Heart left ventricle (tissue), 16 donors: ENCODE measurements at regions not wholly inside any gene's neighbourhood (a gene's known extent, or its start where the extent isn't known, plus 50 kb on each side); places are given as distances from the start of the nearest gene placed in this dataset.

Experiments used
- ATAC-seq, 4 donors: fragments of 200-7000 bp; cut with Tn5 transposase; one replicate each; pipeline ENCODE4 v1.9.1; 2020 to 2022; ENCODE audit warnings: moderate library complexity in 4 of 4, mild to moderate bottlenecking in 3 of 4, moderate number of reproducible peaks in 1 of 4
- DNase-seq, 5 donors: peaks; one replicate each; pipeline ENCODE4 v3.0.0-alpha.2; 2020
- H3K27ac ChIP-seq, 12 donors: fragments of 200-600 bp; sonication (generic) in 4 of 12; one replicate each; pipeline versions ENCODE4 v1.5.0 to v1.8.0; 2016 to 2022; ENCODE audit warnings: mild to moderate bottlenecking in 2 of 12
- H3K27me3 ChIP-seq, 9 donors: fragments of 200-600 bp; sonication (generic) in 2 of 9; one replicate each; pipeline versions ENCODE4 v1.5.1 to v1.8.0; 2016 to 2022; ENCODE audit warnings: mild to moderate bottlenecking in 3 of 9
- H3K36me3 ChIP-seq, 9 donors: fragments of 200-600 bp; sonication (generic) in 2 of 9; one replicate each; pipeline versions ENCODE4 v1.5.0 to v1.8.0; 2018 to 2022; ENCODE audit warnings: mild to moderate bottlenecking in 2 of 9
- H3K4me1 ChIP-seq, 12 donors: fragments of 200-600 bp; sonication (generic) in 4 of 12; one replicate each; pipeline versions ENCODE4 v1.5.0 to v1.8.0; 2016 to 2022; ENCODE audit warnings: mild to moderate bottlenecking in 3 of 12
- H3K4me3 ChIP-seq, 12 donors: fragments of 200-600 bp; sonication (generic) in 4 of 12; one replicate each; pipeline versions ENCODE4 v1.5.0 to v1.8.0; 2017 to 2022; ENCODE audit warnings: mild to moderate bottlenecking in 9 of 12, moderate library complexity in 4 of 12
- H3K9me3 ChIP-seq, 12 donors: fragments of 200-600 bp; sonication (generic) in 4 of 12; one replicate each; pipeline versions ENCODE4 v1.5.0 to v1.8.0; 2016 to 2022; ENCODE audit warnings: mild to moderate bottlenecking in 1 of 12
- POLR2A ChIP-seq, 2 donors: fragments of 450-650 bp; IDR thresholded peaks; one replicate each; pipeline ENCODE4 v1.6.1; 2017; ENCODE audit warnings: antibody characterized with exemption in 2 of 2, mild to moderate bottlenecking in 2 of 2, moderate library complexity in 2 of 2
- WGBS, 4 donors: extraction: QIAGEN DNeasy Blood & Tissue Kit in 2 of 4; methylation state at CpG; one replicate each; pipeline versions ENCODE4 v1.1.5 to v1.1.7; 2013 to 2018; 5-methylcytosine and 5-hydroxymethylcytosine counted together
- intact Hi-C, 10 donors: fragments of 100-400 bp; cut with DNase I; formaldehyde crosslinking; loops; one replicate each; pipeline versions ENCODE4 v1.11.1 to v1.14.2; 2022
- TF ChIP-seq, protein P1 (sequence below), 12 donors: fragments of 200-600 bp; sonication (generic) in 4 of 12; IDR thresholded peaks; one replicate each; pipeline versions ENCODE4 v1.5.0 to v1.8.0; 2018 to 2022; ENCODE audit warnings: antibody characterized with exemption in 12 of 12, mild to moderate bottlenecking in 5 of 12
- donor health status: ischemic (EF 13 %, LVEDD 7.1; RV severe dilation, severe dysfunction).
- donor health status: healthy with polysubstance abuse.
- donor health status: DM: no; HTN: yes; CAD: no.
- donor health status: DM: no; HTN: no; CAD: no.
- donor health status: ischemic (EF 25% LVEDD 6.9; RV normal size, moderate dysfunction).
- donor health status: ischemic (EF 25% LVEDD 5.7; RV mildly dilated, moderate dysfunction).
- donor health status: healthy.
- donor health status: DM: yes; HTN: yes; CAD: no.
- donor health status: ischemic (EF 35%, LVEDD 5.7; RV mildly dilated, moderate dysfunction).
- donor health status: nonischemic (EF 11% LVEDD 7.7; RV severe dilation, severe dysfunction).
- donor health status: DM: yes; HTN: yes; CAD: no.
- donor health status: PGD.
- donor health status: ischemic (EF 29% LVEDD 5.4; RV normal size, mild dysfunction).
- donor health status: nonischemic (EF 23%, LVEDD 6.1; RV moderate dilation, normal function).

DNA sequence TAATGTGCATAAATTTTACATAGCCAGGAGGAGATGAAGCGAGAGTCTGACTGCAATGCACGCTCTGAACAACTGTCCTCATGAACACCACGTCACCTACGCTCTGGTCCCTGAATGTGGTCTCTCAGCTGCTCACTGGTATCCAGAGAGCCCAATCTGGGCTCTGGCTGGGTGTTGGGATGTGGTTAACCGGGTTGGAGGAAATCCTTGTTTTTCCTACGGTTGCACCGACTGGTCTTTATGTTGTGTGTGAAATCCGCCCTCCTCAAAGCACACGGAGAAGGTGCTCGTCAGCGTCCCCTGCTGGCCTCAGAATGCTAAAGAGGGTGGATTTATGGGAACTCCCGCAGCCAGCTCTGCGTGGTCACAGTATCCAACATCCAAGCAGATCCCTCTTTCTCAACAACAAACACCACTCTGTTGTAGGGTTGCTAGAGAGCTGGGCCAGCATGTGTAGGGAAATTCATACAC is 51.8 kb upstream of the FAM89A start:
- Histone ChIP-seq H3K4me1 (peaks cover 0 to 12% (median 4%) of the 10 kb centered on the region in 12 donors), H3K27ac (no peak overlapping the region), H3K36me3 (no peaks in the 10 kb centered on the region), H3K27me3 (peaks cover 0 to 2% (median 0%) of the 10 kb centered on the region in 9 donors), H3K4me3 (no peak overlapping the region), H3K9me3 (no peaks in the 10 kb centered on the region)
- WGBS, 4 donors: 60 to 66% (median 61%) methylated on average over 13 of the region's 13 CpGs
- intact Hi-C loops: loop anchor here in 4 of 10 donors (5.0 to 10.0 kb wide), 4 partner anchors 55 to 123 kb away; no protein-coding TSS in a partner anchor
- TF ChIP-seq, protein P1, sequence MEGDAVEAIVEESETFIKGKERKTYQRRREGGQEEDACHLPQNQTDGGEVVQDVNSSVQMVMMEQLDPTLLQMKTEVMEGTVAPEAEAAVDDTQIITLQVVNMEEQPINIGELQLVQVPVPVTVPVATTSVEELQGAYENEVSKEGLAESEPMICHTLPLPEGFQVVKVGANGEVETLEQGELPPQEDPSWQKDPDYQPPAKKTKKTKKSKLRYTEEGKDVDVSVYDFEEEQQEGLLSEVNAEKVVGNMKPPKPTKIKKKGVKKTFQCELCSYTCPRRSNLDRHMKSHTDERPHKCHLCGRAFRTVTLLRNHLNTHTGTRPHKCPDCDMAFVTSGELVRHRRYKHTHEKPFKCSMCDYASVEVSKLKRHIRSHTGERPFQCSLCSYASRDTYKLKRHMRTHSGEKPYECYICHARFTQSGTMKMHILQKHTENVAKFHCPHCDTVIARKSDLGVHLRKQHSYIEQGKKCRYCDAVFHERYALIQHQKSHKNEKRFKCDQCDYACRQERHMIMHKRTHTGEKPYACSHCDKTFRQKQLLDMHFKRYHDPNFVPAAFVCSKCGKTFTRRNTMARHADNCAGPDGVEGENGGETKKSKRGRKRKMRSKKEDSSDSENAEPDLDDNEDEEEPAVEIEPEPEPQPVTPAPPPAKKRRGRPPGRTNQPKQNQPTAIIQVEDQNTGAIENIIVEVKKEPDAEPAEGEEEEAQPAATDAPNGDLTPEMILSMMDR (IDR thresholded peaks at IDR 0.05): peak in 11 of 12 donors; percentile 9 to 53 (median 33)
- no peak for TF ChIP-seq POLR2A (IDR thresholded peaks at IDR 0.05)
- DNase-seq: no peak
- no peak for ATAC-seq

DNA sequence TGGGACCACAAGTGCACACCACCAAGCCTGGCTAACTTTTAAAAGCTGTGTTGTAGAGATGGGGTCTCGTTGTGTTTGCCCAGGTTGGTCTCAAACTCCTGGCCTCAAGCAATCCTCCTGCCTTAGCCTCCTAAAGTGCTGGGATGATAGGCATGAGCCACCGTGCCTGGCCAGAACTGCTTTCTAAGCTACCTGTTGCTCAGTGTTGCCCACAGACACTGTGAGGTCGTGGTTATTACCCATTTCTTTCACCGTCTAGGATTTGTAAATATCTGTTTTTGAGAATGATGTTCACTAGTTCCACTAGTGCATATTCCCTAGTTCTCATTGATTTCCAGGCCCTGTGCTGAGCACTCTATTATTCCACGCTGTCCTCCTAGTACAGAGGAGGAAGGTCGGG is 51.4 kb upstream of the FAM89A start:
- DNase-seq (no peak), ATAC-seq (no peak)
- TF ChIP-seq, protein P1 (IDR thresholded peaks at IDR 0.05): no peak
- TF ChIP-seq POLR2A (IDR thresholded peaks at IDR 0.05): no peak
- Histone ChIP-seq H3K9me3 (no peaks in the 10 kb centered on the region), H3K27ac (no peak overlapping the region), H3K27me3 (peaks cover 0 to 2% (median 0%) of the 10 kb centered on the region in 9 donors), H3K4me1 (peaks cover 0 to 12% (median 4%) of the 10 kb centered on the region in 12 donors), H3K4me3 (no peak overlapping the region), H3K36me3 (no peaks in the 10 kb centered on the region)
- intact Hi-C loops: loop anchor here in 4 of 10 donors (5.0 to 10.0 kb wide), 4 partner anchors 54 to 123 kb away; no protein-coding TSS in a partner anchor
- 87 to 92% (median 90%) methylated on average over 6 of the region's 6 CpGs for WGBS, 4 donors
